ENCODE measurements at regions not wholly inside any gene's neighbourhood (a gene's known extent, or its start where the extent isn't known, plus 50 kb on each side); places are given as distances from the start of the nearest gene placed in this dataset.

- Histone ChIP-seq H3K36me3 (no peaks in the 10 kb centered on the region), H3K27me3 (no peaks in the 10 kb centered on the region), H3K27ac (no peak overlapping the region), H3K4me1 (no peaks in the 10 kb centered on the region), H3K4me3 (no peak overlapping the region), H3K9me3 (no peaks in the 10 kb centered on the region)
- TF ChIP-seq POLR2A (IDR thresholded peaks at IDR 0.05): no peak
- no peak for TF ChIP-seq EP300 (IDR thresholded peaks at IDR 0.05)
- TF ChIP-seq CTCF (IDR thresholded peaks at IDR 0.05): no peak
- no peak for TF ChIP-seq POLR2AphosphoS5 (IDR thresholded peaks at IDR 0.05)
- no peak for ATAC-seq
- WGBS, 2 donors (ENCODE audit: low coverage in 1 of 2): 0 to 29% methylated on average over 1 of the region's 1 CpG
These were observed 54.6 kb downstream of the ARL4A start for GRCh38 chr7:12741951-12742575.

- Histone ChIP-seq H3K4me3 (no peak overlapping the region), H3K9me3 (no peaks in the 10 kb centered on the region), H3K36me3 (no peaks in the 10 kb centered on the region), H3K27ac (no peak overlapping the region), H3K27me3 (no peaks in the 10 kb centered on the region), H3K4me1 (no peaks in the 10 kb centered on the region)
- WGBS, 2 donors (ENCODE audit: low coverage in 1 of 2): 20% methylated on average over 1 of the region's 1 CpG
- TF ChIP-seq POLR2AphosphoS5 (IDR thresholded peaks at IDR 0.05): no peak
- no peak for TF ChIP-seq EP300 (IDR thresholded peaks at IDR 0.05)
- no peak for TF ChIP-seq POLR2A (IDR thresholded peaks at IDR 0.05)
- no peak for TF ChIP-seq CTCF (IDR thresholded peaks at IDR 0.05)
- no peak for ATAC-seq
These were observed 58.8 kb downstream of the ARL4A start for GRCh38 chr7:12746211-12746610.

GRCh38 chr7:12747687-12748306 is 60.4 kb downstream of the ARL4A start:
- no peaks in the 10 kb centered on the region for H3K9me3 ChIP-seq
- H3K36me3 ChIP-seq: no peaks in the 10 kb centered on the region
- no peaks in the 10 kb centered on the region for H3K27me3 ChIP-seq
- TF ChIP-seq EP300 (IDR thresholded peaks at IDR 0.05) (no peak), CTCF (IDR thresholded peaks at IDR 0.05) (no peak), POLR2AphosphoS5 (IDR thresholded peaks at IDR 0.05) (no peak), POLR2A (IDR thresholded peaks at IDR 0.05) (no peak)
- H3K4me3 ChIP-seq: no peak overlapping the region
- H3K27ac ChIP-seq: no peak overlapping the region
- ATAC-seq: no peak
- WGBS, 2 donors (ENCODE audit: low coverage in 1 of 2): 94 to 97% methylated on average over 10 of the region's 10 CpGs
- no peaks in the 10 kb centered on the region for H3K4me1 ChIP-seq

- Histone ChIP-seq H3K27ac (no peak overlapping the region), H3K4me3 (no peak overlapping the region), H3K4me1 (no peaks in the 10 kb centered on the region), H3K36me3 (no peaks in the 10 kb centered on the region), H3K9me3 (no peaks in the 10 kb centered on the region), H3K27me3 (no peaks in the 10 kb centered on the region)
- ATAC-seq: no peak
- TF ChIP-seq POLR2AphosphoS5 (IDR thresholded peaks at IDR 0.05): no peak
- TF ChIP-seq EP300 (IDR thresholded peaks at IDR 0.05): no peak
- TF ChIP-seq CTCF (IDR thresholded peaks at IDR 0.05): no peak
- no peak for TF ChIP-seq POLR2A (IDR thresholded peaks at IDR 0.05)
- 79 to 89% methylated on average over 3 of the region's 3 CpGs for WGBS, 2 donors (ENCODE audit: low coverage in 1 of 2)
These were observed 61.6 kb downstream of the ARL4A start for GRCh38 chr7:12749069-12749468.

- ATAC-seq: no peak
- Histone ChIP-seq H3K4me1 (no peaks in the 10 kb centered on the region), H3K9me3 (no peaks in the 10 kb centered on the region), H3K27me3 (no peaks in the 10 kb centered on the region), H3K36me3 (no peaks in the 10 kb centered on the region), H3K4me3 (no peak overlapping the region), H3K27ac (no peak overlapping the region)
- WGBS, 2 donors (ENCODE audit: low coverage in 1 of 2): 87 to 100% methylated on average over 1 to 2 of the region's 2 CpGs
- TF ChIP-seq EP300 (IDR thresholded peaks at IDR 0.05) (no peak), CTCF (IDR thresholded peaks at IDR 0.05) (no peak), POLR2AphosphoS5 (IDR thresholded peaks at IDR 0.05) (no peak), POLR2A (IDR thresholded peaks at IDR 0.05) (no peak)
These were observed 62.3 kb downstream of the ARL4A start for GRCh38 chr7:12749746-12750145.
